ENCODE measurements at regions not wholly inside any gene's neighbourhood (a gene's known extent, or its start where the extent isn't known, plus 50 kb on each side); places are given as distances from the start of the nearest gene placed in this dataset.
"Not testable (repeated sequence)": the region's sequence is repeated elsewhere in the genome, so short reads cannot be mapped to it uniquely, and the experiment has no call there.

- DNase-seq, result peak; percentile 21
These were observed 61.0 kb downstream of the FOXD4L5 start for GRCh38 chr9:65223986-65224385.

- not testable (repeated sequence) for DNase-seq
These were observed 76.2 kb downstream of the FOXD4L5 start for GRCh38 chr9:65208834-65209233.

DNA sequence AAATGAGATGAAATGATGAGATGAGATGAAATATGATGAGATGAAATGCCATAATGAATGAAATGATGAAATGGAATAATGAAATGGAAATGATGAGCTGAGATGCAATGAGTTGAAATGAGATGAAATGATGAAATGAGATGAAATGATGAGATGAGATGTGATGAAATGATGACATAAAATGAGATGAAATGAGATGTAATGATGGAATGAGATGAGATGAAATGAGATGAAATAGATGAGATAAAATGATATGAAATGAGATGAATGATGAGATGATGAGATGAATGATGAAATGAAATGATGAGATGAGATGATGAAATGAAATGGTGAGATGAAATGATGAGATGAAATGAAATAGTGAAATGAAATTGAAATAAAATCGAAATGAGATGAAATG lies 77.7 kb downstream of the FOXD4L5 start:
- not testable (repeated sequence) for DNase-seq

- not testable (repeated sequence) for DNase-seq
These were observed 79.2 kb downstream of the FOXD4L5 start for GRCh38 chr9:65205853-65206252.

GRCh38 chr9:65195781-65196180 lies 89.2 kb downstream of the FOXD4L5 start:
- DNase-seq, result not testable (repeated sequence)

DNA sequence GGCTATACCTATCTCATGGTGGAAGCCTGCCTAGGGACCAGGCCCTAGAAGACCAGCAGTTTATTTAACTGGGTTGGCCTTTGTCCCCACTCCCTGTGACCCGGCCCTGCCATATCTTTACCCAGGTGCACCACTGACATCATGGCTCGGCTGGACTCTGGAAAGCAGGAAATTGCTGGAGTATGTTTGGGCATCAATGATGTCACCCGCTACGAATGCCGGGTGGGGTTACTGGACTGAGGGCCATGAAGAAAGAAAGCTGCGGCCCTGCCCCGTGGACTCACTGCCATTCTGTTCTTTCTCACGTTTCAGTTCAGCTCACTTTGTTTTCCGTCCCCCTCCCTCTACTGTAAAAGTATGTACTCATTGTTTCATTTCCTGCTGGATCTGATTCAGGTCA lies 129.1 kb downstream of the FOXD4L5 start:
- not testable (repeated sequence) for DNase-seq
